ENCODE measurements at regions not wholly inside any gene's neighbourhood (a gene's known extent, or its start where the extent isn't known, plus 50 kb on each side); places are given as distances from the start of the nearest gene placed in this dataset.

DNA sequence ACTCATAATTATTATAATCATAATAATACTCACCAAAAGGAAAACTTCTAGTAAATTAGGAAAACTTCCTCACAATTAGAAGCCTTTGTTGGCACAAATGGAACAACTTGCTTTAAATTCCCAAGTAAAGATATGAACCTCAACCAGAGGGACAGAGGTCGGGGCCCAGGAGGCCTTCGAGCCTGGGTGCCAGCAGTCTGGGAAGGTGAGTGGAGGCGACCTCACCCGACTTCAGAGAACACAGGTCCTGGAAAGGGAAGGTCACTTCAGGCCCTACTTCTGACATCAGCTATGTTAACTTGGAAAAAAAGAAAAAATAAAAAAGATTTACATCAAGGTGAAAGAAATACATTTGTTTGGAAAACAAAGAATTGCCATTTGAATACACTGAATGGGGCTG is 350.0 kb upstream of the MYT1L start:
- Histone ChIP-seq H3K18ac (ENCODE audit: extremely low read depth, low read length) (no peak overlapping the region), H4K91ac (replicated peaks; ENCODE audit: insufficient read length, low read length) (no peak overlapping the region), H4K20me1 (replicated peaks in 1 of 2; ENCODE audit: control insufficient read depth in 1 of 2, insufficient read depth in 2 of 2, low read length in 2 of 2) (no peaks in the 10 kb centered on the region), H3K4ac (replicated peaks; ENCODE audit: insufficient read length, low read depth, low read length) (no peak overlapping the region), H3K4me1 (replicated peaks in 1 of 4; ENCODE audit: control insufficient read depth in 3 of 4, insufficient read depth in 4 of 4, low read length in 3 of 4) (peaks cover 0 to 11% (median 10%) of the 10 kb centered on the region in 4 experiments; a peak in 5 of 7 replicates), H3K79me1 (ENCODE audit: low read depth, low read length) (no peaks in the 10 kb centered on the region), H3K4me3 (ENCODE audit: extremely low read depth in 1 of 4, insufficient read depth in 2 of 4, low read depth in 3 of 4, low read length in 4 of 4) (no peak overlapping the region), H3K14ac (ENCODE audit: insufficient read length) (no peak overlapping the region), H3K9me3 (ENCODE audit: insufficient read depth in 2 of 2, low read depth in 1 of 2, low read length in 1 of 2) (no peaks in the 10 kb centered on the region), H3K56ac (replicated peaks; ENCODE audit: insufficient read length, low read depth, low read length) (no peak overlapping the region), H2AK5ac (ENCODE audit: low read depth, low read length) (no peak overlapping the region), H3K4me2 (ENCODE audit: insufficient read depth in 1 of 2, low read depth in 2 of 2, low read length in 2 of 2) (peak overlapping the region; percentile 2 to 54; a peak in 1 of 4 replicates), H2BK5ac (ENCODE audit: low read depth, low read length) (no peak overlapping the region), H2BK120ac (replicated peaks; ENCODE audit: low read depth, low read length) (no peak overlapping the region), H3K23ac (ENCODE audit: insufficient read length) (no peak overlapping the region), H4K5ac (ENCODE audit: insufficient read length, low read depth, low read length) (no peak overlapping the region), H3K27ac (ENCODE audit: low read depth, low read length) (no peak overlapping the region), H2BK15ac (ENCODE audit: low read length) (no peak overlapping the region; the same call in 1 of the 2 replicates), H4K8ac (ENCODE audit: extremely low read depth, insufficient read depth, low read length) (no peak overlapping the region), H3K36me3 (ENCODE audit: control insufficient read depth in 2 of 4, insufficient read depth in 4 of 4, low read length in 3 of 4) (no peaks in the 10 kb centered on the region), H3K23me2 (ENCODE audit: low read depth, low read length) (no peaks in the 10 kb centered on the region), H2AFZ (ENCODE audit: low read length) (no peak overlapping the region), H3K27me3 (replicated peaks in 1 of 4; ENCODE audit: control insufficient read depth in 3 of 4, extremely low read depth in 1 of 4, insufficient read depth in 3 of 4, low read length in 3 of 4) (no peaks in the 10 kb centered on the region), H2BK12ac (ENCODE audit: low read depth, low read length) (no peak overlapping the region; the same call in 1 of the 2 replicates), H3K79me2 (ENCODE audit: control insufficient read depth in 1 of 2, insufficient read depth in 2 of 2, low read length in 2 of 2) (no peaks in the 10 kb centered on the region), H2BK20ac (ENCODE audit: low read length) (no peak overlapping the region), H3K9ac (replicated peaks in 1 of 4; ENCODE audit: extremely low read depth in 1 of 4, low read depth in 3 of 4, low read length in 3 of 4) (no peak overlapping the region)
- FAIRE-seq (no peak), DNase-seq (ENCODE audit: low read depth in 1 of 2, low spot score in 2 of 2) (no peak)
- WGBS, 2 experiments (ENCODE audit: extremely low coverage in 1 of 2, insufficient coverage in 1 of 2, insufficient read length in 1 of 2, insufficient replicate concordance in 2 of 2, low coverage in 1 of 2, low lambda C conversion rate in 2 of 2, missing lambda C conversion rate in 1 of 2), result 91% methylated on average over 4 of the region's 4 CpGs; no CpG with 5 or more reads in 1 of the 2 experiments
- POLR2A ChIA-PET (ENCODE audit: partially characterized antibody), result no interaction called here
- CTCF ChIA-PET (ENCODE audit: partially characterized antibody), result interaction anchor here (1.0 to 1.7 kb wide), 3 partner anchors 8 to 40 kb away, joined by 3 to 6 read pairs (median 3); no protein-coding TSS in a partner anchor
- TF ChIP-seq ASH2L (IDR thresholded peaks at IDR 0.05; ENCODE audit: low read length) (no peak), GTF2F1 (IDR thresholded peaks at IDR 0.05; ENCODE audit: borderline replicate concordance, low read depth, low read length) (no peak), EZH2 (IDR thresholded peaks at IDR 0.05; ENCODE audit: low read depth, low read length, severe bottlenecking) (no peak)

Measured in H1 (cell line).